ENCODE measurements at regions not wholly inside any gene's neighbourhood (a gene's known extent, or its start where the extent isn't known, plus 50 kb on each side); places are given as distances from the start of the nearest gene placed in this dataset.

- no peak for TF ChIP-seq CUX1 (IDR thresholded peaks at IDR 0.05; ENCODE audit: insufficient replicate concordance, low read depth, low read length)
- TF ChIP-seq RBBP5 (conservative IDR thresholded peaks at IDR 0.05): no peak
These were observed 1714.3 kb upstream of the PCDH7 start (continued) for GRCh38 chr4:29005838-29006237.

GRCh38 chr4:29009908-29010307 is 1710.3 kb upstream of the PCDH7 start:
- no peak overlapping the region for H3K4me2 ChIP-seq (ENCODE audit: control insufficient read depth, insufficient read depth)
- H4K20me1 ChIP-seq (ENCODE audit: control insufficient read depth, insufficient read depth): no peaks in the 10 kb centered on the region
- no peaks in the 10 kb centered on the region for H3K79me2 ChIP-seq (ENCODE audit: control insufficient read depth, insufficient read depth, low read length)
- H3K4me1 ChIP-seq (ENCODE audit: control insufficient read depth, insufficient read depth, low read length): no peaks in the 10 kb centered on the region
- no peaks in the 10 kb centered on the region for H3K27me3 ChIP-seq (replicated peaks in 1 of 2; ENCODE audit: control insufficient read depth in 2 of 2, insufficient read depth in 2 of 2, low read length in 1 of 2)
- no peak for ATAC-seq
- in situ Hi-C loops (cut with MboI) (no loop called here), intact Hi-C loops (cut with micrococcal nuclease; ENCODE audit: unreplicated experiment) (no loop called here)
- SMC1A ChIA-PET (ENCODE audit: uncharacterized antibody, unreplicated experiment): no interaction called here
- H3K9me3 ChIP-seq (replicated peaks; ENCODE audit: control insufficient read depth, insufficient read depth, low read length): no peaks in the 10 kb centered on the region
- H3K9ac ChIP-seq (ENCODE audit: control insufficient read depth, insufficient read depth, low read length): no peak overlapping the region
- TF ChIP-seq CEBPB (IDR thresholded peaks at IDR 0.05; ENCODE audit: borderline replicate concordance in 1 of 2, low read depth in 2 of 2, low read length in 2 of 2): no peak
- no TSS peak for BruUV-seq (replicated peaks)
- WGBS (ENCODE audit: insufficient coverage, insufficient replicate concordance, low lambda C conversion rate, missing lambda C conversion rate): 8% methylated on average over 5 of the region's 5 CpGs
- no peak overlapping the region for H3K27ac ChIP-seq (ENCODE audit: control insufficient read depth, insufficient read depth)
- no peak overlapping the region for H3K4me3 ChIP-seq
- no peaks in the 10 kb centered on the region for H3K36me3 ChIP-seq (ENCODE audit: control insufficient read depth in 2 of 2, insufficient read depth in 2 of 2, low read length in 1 of 2)
- FAIRE-seq: no peak
- POLR2A ChIA-PET: no interaction called here
- DNase-seq (ENCODE audit: low read depth, low spot score): no peak
- H2AFZ ChIP-seq (ENCODE audit: control insufficient read depth, low read depth, low read length): no peak overlapping the region
- RAD21 ChIA-PET (ENCODE audit: unreplicated experiment): no interaction called here
- CTCF ChIA-PET: no interaction called here

Data from GM12878 (cell line).